BLaER1 treated with 17β-estradiol and CSF1 and Interleukin-3, amounts not matched to agents 10 nM and 100 nM (cell line): ENCODE measurements at regions not wholly inside any gene's neighbourhood (a gene's known extent, or its start where the extent isn't known, plus 50 kb on each side); places are given as distances from the start of the nearest gene placed in this dataset.

ENCODE experiments used
- H3K27ac ChIP-seq, 11 experiments: shearing (Covaris generic); formaldehyde crosslinking; 2 replicates each; pipeline ENCODE4 v1.8.1; 2022
- H3K27me3 ChIP-seq, 11 experiments: shearing (Covaris generic); formaldehyde crosslinking; 2 replicates each; pipeline ENCODE4 v1.8.1; 2022
- H3K36me3 ChIP-seq, 11 experiments: shearing (Covaris generic); formaldehyde crosslinking; 2 replicates each; pipeline ENCODE4 v1.8.1; 2022
- H3K4me1 ChIP-seq, 10 experiments: shearing (Covaris generic); formaldehyde crosslinking; 2 replicates each; pipeline ENCODE4 v1.8.1; 2022
- H3K4me2 ChIP-seq, 11 experiments: shearing (Covaris generic); formaldehyde crosslinking; 2 replicates each; pipeline ENCODE4 v1.8.1; 2022
- H3K4me3 ChIP-seq, 10 experiments: shearing (Covaris generic); formaldehyde crosslinking; 2 replicates each; pipeline ENCODE4 v1.8.1; 2022
- H3K9ac ChIP-seq, 11 experiments: shearing (Covaris generic); formaldehyde crosslinking; 2 replicates each; pipeline ENCODE4 v1.8.1; 2022
- H3K9me3 ChIP-seq, 11 experiments: shearing (Covaris generic); formaldehyde crosslinking; replicated peaks in 1 of 11; 2 replicates each; pipeline ENCODE4 v1.8.1; 2022
- H4K20me1 ChIP-seq, 11 experiments: shearing (Covaris generic); formaldehyde crosslinking; 2 replicates each; pipeline ENCODE4 v1.8.1; 2022
- Cebpa-rat ChIP-seq, 11 experiments: shearing (Covaris generic); IDR thresholded peaks; 2 replicates each; pipeline ENCODE4 v1.8.1; 2022

GRCh38 chr1:22363403-22364325, 88.0 kb upstream of the ZBTB40 start:
- no peaks in the 10 kb centered on the region for H3K36me3 ChIP-seq
- no peak for TF ChIP-seq Cebpa-rat (IDR thresholded peaks at IDR 0.05)
- no peaks in the 10 kb centered on the region for H3K27me3 ChIP-seq
- H3K9ac ChIP-seq: no peak overlapping the region
- no peak overlapping the region for H3K4me3 ChIP-seq
- H3K9me3 ChIP-seq: no peaks in the 10 kb centered on the region; a peak in 1 of 22 replicates
- H3K4me1 ChIP-seq: 0 out of 20 replicates have a peak, but pooled peaks cover 0 to 6% (median 0%) of the 10 kb centered on the region in 10 experiments
- H4K20me1 ChIP-seq: no peaks in the 10 kb centered on the region
- H3K27ac ChIP-seq: no peak overlapping the region
- H3K4me2 ChIP-seq: no peak overlapping the region

- no peak overlapping the region for H3K9ac ChIP-seq
- no peak for TF ChIP-seq Cebpa-rat (IDR thresholded peaks at IDR 0.05)
- no peak overlapping the region for H3K4me3 ChIP-seq
- H3K36me3 ChIP-seq: no peaks in the 10 kb centered on the region
- no peaks in the 10 kb centered on the region for H3K9me3 ChIP-seq
- H3K27ac ChIP-seq: no peak overlapping the region
- no peaks in the 10 kb centered on the region for H4K20me1 ChIP-seq
- no peaks in the 10 kb centered on the region for H3K27me3 ChIP-seq
- H3K4me1 ChIP-seq: 0 out of 20 replicates have a peak, but pooled peaks cover 0 to 6% (median 0%) of the 10 kb centered on the region in 10 experiments
- no peak overlapping the region for H3K4me2 ChIP-seq
Measured at GRCh38 chr1:22364326-22364650, 87.4 kb upstream of the ZBTB40 start.

GRCh38 chr1:22364764-22365163, 86.9 kb upstream of the ZBTB40 start:
- no peak for TF ChIP-seq Cebpa-rat (IDR thresholded peaks at IDR 0.05)

GRCh38 chr1:22365331-22366295, 86.0 kb upstream of the ZBTB40 start:
- Histone ChIP-seq H3K4me2 (peak overlapping the region in 3 of 11 experiments; percentile 6 to 21 (median 10); a peak in 4 of 22 replicates), H3K4me3 (no peak overlapping the region), H3K27me3 (no peaks in the 10 kb centered on the region), H3K9me3 (no peaks in the 10 kb centered on the region), H3K36me3 (no peaks in the 10 kb centered on the region), H3K4me1 (0 out of 20 replicates have a peak, but pooled peaks cover 0 to 6% (median 0%) of the 10 kb centered on the region in 10 experiments), H4K20me1 (no peaks in the 10 kb centered on the region), H3K27ac (no peak overlapping the region), H3K9ac (no peak overlapping the region)
- TF ChIP-seq Cebpa-rat (IDR thresholded peaks at IDR 0.05): no peak

More at GRCh38 chr1:22364764-22365163, 86.9 kb upstream of the ZBTB40 start:
- H3K36me3 ChIP-seq: no peaks in the 10 kb centered on the region
- H3K27me3 ChIP-seq: no peaks in the 10 kb centered on the region
- H3K4me3 ChIP-seq: no peak overlapping the region
- no peak overlapping the region for H3K27ac ChIP-seq
- H4K20me1 ChIP-seq: no peaks in the 10 kb centered on the region
- no peaks in the 10 kb centered on the region for H3K9me3 ChIP-seq
- no peak overlapping the region for H3K4me2 ChIP-seq
- 0 out of 20 replicates have a peak, but pooled peaks cover 0 to 6% (median 0%) of the 10 kb centered on the region in 10 experiments for H3K4me1 ChIP-seq
- H3K9ac ChIP-seq: no peak overlapping the region

GRCh38 chr1:22366346-22366745, 85.3 kb upstream of the ZBTB40 start:
- no peak for TF ChIP-seq Cebpa-rat (IDR thresholded peaks at IDR 0.05)
- no peak overlapping the region for H3K27ac ChIP-seq
- no peak overlapping the region for H3K4me2 ChIP-seq
- peaks cover 0 to 6% (median 0%) of the 10 kb centered on the region in 10 experiments; a peak in 2 of 20 replicates for H3K4me1 ChIP-seq
- no peak overlapping the region for H3K4me3 ChIP-seq
- H3K9ac ChIP-seq: no peak overlapping the region
- no peaks in the 10 kb centered on the region for H4K20me1 ChIP-seq
- no peaks in the 10 kb centered on the region for H3K27me3 ChIP-seq
- H3K9me3 ChIP-seq: no peaks in the 10 kb centered on the region
- no peaks in the 10 kb centered on the region for H3K36me3 ChIP-seq

GRCh38 chr1:22368125-22368524, 83.5 kb upstream of the ZBTB40 start:
- peaks cover 0 to 9% (median 4%) of the 10 kb centered on the region in 11 experiments; a peak in 21 of 22 replicates for H3K9me3 ChIP-seq
- no peak overlapping the region for H3K9ac ChIP-seq
- H3K4me3 ChIP-seq: no peak overlapping the region
- no peaks in the 10 kb centered on the region for H3K36me3 ChIP-seq
- H3K4me2 ChIP-seq: no peak overlapping the region
- H3K4me1 ChIP-seq: peaks cover 0 to 6% (median 0%) of the 10 kb centered on the region in 10 experiments; a peak in 2 of 20 replicates
- H3K27me3 ChIP-seq: no peaks in the 10 kb centered on the region
- no peak overlapping the region for H3K27ac ChIP-seq
- H4K20me1 ChIP-seq: no peaks in the 10 kb centered on the region
- no peak for TF ChIP-seq Cebpa-rat (IDR thresholded peaks at IDR 0.05)

GRCh38 chr1:22369294-22370189, 82.1 kb upstream of the ZBTB40 start:
- H3K9me3 ChIP-seq: peaks cover 0 to 17% (median 11%) of the 10 kb centered on the region in 11 experiments; a peak in 21 of 22 replicates
- H3K27ac ChIP-seq: no peak overlapping the region
- no peaks in the 10 kb centered on the region for H4K20me1 ChIP-seq
- H3K36me3 ChIP-seq: no peaks in the 10 kb centered on the region
- H3K4me2 ChIP-seq: no peak overlapping the region
- peaks cover 0 to 6% (median 0%) of the 10 kb centered on the region in 10 experiments; a peak in 2 of 20 replicates for H3K4me1 ChIP-seq
- no peak overlapping the region for H3K9ac ChIP-seq
- H3K27me3 ChIP-seq: no peaks in the 10 kb centered on the region
- no peak for TF ChIP-seq Cebpa-rat (IDR thresholded peaks at IDR 0.05)
- H3K4me3 ChIP-seq: no peak overlapping the region

- H3K4me3 ChIP-seq: no peak overlapping the region
- H3K4me1 ChIP-seq: peaks cover 0 to 5% (median 0%) of the 10 kb centered on the region in 10 experiments; a peak in 2 of 20 replicates
- no peak overlapping the region for H3K9ac ChIP-seq
- no peak overlapping the region for H3K4me2 ChIP-seq
- H3K27ac ChIP-seq: no peak overlapping the region
- no peak for TF ChIP-seq Cebpa-rat (IDR thresholded peaks at IDR 0.05)
- no peaks in the 10 kb centered on the region for H4K20me1 ChIP-seq
- peaks cover 0 to 17% (median 11%) of the 10 kb centered on the region in 11 experiments; a peak in 21 of 22 replicates for H3K9me3 ChIP-seq
- no peaks in the 10 kb centered on the region for H3K36me3 ChIP-seq
- H3K27me3 ChIP-seq: no peaks in the 10 kb centered on the region
Measured at GRCh38 chr1:22370190-22370498, 81.5 kb upstream of the ZBTB40 start.
